ENCODE measurements at regions not wholly inside any gene's neighbourhood (a gene's known extent, or its start where the extent isn't known, plus 50 kb on each side); places are given as distances from the start of the nearest gene placed in this dataset.
"Not testable (repeated sequence)": the region's sequence is repeated elsewhere in the genome, so short reads cannot be mapped to it uniquely, and the experiment has no call there.

DNA sequence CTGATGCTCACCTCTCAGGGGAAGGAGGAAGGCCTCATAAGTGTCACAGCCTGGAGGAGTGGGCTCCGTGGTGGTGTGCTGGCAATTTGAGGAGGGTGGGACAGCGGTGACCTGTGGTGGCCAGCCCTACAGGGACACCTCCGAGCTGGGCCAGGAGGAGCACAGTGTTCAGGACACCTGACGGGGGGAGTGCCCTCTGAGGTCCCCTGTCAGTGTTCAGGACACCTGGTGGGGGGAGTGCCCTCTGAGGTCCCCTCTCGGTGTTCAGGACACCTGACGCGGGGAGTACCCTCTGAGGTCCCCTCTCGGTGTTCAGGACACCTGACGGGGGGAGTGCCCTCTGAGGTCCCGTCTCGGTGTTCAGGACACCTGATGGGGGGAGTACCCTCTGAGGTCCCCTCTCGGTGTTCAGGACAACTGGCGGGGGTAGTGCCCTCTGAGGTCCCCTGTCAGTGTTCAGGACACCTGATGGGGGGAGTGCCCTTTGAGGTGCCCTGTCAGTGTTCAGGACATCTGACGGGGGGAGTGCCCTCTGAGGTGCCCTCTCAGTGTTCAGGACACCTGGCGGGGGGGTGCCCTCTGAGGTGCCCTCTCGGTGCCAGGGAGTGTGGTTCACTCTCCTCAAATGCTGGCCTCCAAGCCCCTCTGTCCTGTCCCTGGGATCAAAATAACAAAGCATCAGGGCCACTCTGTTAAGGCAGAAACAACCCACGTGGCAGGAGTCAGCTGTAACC, 73.4 kb upstream of the ZNF469 start:
- no peak for DNase-seq

DNA sequence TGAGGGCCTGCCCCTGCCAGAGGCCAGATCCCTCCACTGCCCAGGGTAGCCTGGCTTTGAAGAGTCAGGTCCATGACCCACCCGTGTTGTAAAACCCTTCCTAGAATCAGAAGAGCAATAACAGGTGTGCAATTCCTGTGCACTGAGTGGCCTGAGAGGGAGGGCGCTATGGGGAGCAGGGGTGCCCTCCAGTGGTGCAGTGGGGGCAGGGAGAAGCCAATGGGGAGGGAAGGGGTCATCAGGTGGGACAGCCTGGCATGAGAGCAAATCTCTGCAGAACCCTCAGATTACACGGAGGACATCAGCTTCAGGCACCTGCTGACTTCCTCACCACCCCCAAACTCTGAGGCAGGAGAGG, 72.9 kb upstream of the ZNF469 start:
- no peak for DNase-seq

DNA sequence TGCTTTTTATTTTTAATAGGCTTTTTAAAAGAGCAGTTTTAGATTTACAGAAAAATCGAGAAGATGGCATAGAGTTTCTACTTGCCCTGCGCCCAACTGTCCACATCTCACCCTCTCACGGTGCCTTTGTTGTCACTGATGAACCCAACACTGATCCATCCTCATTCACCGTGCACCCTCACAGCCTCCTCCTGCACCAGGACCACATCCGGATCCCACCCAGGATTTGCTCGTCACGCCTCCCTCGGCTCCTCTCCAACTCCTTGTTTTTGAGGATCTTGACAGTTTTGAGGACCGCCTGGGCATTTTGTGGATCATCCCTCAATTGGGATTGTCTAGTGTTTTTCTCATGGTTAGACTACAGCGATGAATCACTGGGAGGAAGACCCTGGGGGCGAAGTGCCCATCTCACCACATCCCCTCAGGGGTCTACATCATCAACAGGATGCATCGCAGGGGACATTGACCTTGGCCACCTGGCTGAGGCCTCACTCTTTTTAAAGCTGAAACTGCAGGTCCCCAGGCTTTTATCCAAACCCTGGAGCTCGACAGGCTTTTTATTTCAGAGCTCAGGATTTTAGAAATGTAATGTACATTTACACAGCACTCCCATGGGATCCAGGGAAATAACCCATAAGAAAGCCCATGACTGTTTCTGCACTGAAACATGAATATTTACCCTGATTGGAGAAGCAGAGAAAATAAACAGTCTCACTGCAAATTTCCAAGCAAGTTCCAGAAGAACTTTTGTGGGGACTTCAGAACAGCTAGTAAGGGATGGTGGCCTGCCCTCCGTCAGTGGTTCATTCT, 71.8 kb upstream of the ZNF469 start:
- DNase-seq, result no peak

DNA sequence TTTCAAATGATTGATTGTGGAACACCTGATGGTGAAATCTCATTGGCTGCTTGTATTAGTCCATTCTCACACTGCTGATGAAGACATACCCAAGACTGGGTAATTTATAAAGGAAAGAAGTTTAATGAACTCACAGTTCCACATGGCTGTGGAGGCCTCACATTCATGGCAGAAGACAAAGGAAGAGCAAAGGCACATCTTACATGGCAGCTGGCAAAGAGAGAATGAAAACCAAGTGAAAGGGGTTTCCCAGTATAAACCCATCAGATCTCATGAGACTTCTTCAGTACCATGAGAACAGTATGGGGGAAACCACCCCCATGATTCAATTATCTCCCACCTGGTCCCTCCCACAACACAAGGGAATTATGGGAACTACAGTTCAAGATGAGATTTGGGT, 70.9 kb upstream of the ZNF469 start:
- not testable (repeated sequence) for DNase-seq

DNA sequence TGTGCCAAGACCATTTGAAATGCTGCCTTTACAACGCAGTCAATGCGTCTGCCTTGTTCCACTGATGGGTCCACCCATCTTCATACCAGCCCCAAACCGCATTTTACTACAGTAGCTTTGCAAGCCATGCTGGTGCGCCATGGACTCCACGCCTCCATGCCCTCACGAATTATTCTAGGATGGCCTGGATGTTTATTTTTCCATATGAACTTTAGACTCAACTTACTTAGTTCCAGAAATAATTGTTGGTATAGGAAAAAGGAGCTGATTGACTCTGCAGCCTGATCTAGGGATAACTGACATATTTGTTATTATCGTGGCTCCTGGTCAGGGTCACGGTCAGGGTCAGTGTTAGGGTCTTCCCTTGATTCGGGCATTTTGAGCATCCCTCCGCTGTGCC, 70.0 kb upstream of the ZNF469 start:
- no peak for DNase-seq

DNA sequence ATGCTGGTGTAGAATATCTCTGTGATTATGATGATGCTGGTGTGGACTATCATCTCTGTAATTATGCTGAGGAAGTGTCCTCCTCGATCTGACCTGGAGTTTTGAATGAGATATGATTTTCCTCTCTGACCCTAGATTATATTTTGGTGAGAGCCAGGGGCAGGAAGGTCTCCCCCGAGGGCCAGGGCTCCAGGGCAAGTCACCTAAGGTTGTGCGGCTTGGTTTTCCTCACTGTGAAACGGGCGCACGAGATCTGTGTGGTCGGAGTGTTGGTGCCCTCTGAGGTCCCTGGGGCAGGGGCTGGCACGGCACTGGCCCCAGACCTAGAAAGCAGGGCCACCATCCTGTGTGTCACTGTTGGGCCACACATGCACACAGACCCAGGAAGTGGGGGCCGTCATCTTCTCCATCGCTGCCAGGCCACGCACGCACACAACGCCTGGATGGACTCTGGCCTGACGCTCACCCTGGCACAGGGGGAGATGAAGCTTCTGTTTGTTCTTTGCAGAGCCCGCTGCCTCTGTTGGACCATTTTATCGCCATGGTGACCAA, 67.7 kb upstream of the ZNF469 start:
- DNase-seq, result no peak

DNA sequence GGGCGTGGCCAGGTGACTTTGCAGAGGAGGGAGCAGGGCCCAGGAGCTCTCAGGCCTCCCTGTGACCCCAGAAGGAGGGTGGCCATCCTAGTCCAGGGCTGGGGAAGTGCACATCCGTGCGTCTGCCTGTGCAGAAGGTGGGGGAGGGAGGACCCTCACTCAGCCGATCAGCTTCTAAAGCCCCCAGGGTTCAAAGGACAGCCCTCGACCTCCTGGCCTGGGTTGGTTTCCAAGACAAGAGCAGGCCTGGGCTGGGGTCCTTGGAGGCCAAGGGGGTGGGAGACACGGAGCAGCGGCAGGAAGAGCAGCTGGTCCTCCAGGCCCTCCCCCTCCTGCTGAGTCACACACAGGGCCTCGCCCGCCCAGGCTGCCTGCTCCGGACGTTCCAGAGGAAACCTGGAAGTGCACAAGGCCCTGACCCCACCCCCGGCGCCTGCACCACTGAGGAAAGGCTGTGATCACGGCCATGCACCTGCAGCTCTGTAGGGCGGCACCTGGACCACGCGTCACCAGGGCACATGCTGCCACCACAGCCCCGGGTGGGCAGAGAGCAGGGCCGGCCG, 67.1 kb upstream of the ZNF469 start:
- DNase-seq, result no peak

DNA sequence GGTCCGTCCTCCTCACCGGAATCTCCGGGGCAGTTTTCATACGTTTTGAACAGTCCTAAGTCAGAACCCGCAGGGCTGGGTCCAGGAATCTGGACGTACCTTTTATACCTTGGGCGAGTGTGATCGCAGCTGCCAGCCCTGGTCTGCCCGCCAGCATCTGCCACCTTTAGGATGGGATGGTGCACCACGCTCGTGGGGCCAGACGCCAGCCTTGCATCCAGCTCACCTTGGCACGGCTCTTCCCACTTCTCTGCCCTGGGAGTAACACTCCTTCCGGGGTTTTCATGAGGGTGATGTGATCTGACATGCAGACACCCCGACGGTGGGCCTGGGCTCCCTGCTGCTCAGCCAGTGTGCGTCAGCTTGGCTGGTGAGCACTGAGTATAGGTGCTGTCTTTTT, 66.6 kb upstream of the ZNF469 start:
- DNase-seq, result no peak

DNA sequence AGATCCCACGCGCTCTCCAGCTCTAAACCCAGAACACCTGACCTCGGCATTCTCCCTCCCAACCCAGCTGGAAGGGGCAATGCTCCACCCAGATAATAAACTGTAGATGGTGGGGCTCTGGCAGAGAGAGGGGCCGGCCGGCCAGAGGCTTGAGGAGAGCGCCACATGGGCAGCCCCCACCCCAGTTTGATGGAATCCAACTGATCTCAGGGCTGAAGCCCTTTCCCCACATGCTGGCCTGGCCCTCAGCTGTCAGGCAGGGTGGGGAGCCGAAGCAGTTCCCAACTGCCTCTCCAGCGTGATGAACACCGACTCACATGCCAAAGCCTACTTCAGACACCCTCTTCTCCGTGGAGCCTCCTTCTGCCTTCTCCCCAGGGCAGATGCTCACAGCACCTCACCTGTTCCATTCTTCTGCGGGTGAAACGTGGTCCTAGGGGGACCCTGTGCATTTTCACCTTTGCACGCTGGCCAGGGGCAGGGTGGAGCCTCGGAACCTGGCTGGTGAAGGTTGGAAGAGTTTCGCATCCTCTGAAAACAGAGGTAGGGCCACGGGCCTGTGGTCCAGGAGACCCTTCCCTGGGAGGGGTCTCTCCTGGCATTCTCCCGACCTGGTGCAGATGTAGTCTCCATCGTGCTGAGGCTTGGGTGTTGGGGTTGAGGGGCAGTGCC, 65.7 kb upstream of the ZNF469 start:
- no peak for DNase-seq

DNA sequence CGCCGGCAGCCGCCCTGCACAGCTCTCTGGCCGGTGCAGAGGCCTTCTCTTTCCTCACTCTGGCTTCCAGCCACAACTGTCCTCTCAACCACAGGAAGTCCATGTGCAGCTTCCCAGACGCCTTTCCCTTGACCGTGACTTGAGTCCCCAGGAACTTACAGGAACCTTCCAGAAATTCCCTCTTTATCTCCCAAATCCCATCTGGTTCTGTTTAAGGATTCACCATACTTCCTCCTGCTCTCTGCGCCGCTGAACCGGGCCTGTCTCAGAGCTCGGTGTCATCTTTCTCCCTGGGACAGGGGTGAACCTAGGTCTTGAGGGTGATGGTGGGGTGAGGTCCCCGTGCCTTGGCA, 65.2 kb upstream of the ZNF469 start:
- no peak for DNase-seq

DNA sequence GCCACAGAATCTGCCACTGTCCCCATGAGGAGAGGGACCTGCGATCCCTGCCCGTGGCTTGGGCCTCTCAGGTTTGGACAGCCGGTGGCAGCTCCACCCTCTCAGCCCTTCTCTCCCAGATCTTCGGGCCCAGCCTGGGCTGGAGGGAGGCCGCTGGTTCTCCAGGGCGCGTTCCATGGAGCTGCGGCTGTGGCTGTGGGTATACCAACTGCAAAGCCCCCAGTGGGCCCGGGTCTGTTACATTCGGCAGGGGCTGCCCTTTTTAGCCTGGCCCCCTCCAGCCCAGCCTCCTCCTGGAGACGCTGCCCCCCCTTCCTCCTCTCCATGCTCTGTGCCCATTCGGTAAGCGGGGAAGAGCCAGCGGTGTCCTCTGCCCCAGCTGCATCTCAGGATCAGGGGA, 64.7 kb upstream of the ZNF469 start:
- DNase-seq, result no peak

DNA sequence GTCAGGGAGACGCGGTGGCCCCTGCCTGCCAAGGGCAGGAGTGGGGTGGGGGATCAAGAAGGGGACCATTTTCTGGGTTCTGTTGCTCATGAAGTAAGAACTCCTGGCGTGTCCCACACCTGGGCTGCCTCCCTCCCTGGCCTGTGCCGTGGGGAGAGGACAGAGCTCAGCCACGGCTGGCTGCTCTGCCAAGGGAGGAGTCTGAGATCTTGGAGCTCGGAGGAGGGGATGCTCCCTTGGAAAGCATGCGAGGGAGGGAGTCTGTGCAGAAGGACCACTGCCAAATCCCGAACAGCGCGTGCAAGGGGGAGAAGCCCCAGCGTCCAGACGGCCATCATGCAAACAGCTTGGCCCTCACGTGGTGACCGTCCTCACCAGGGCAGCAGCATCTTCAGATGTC, 64.2 kb upstream of the ZNF469 start:
- no peak for DNase-seq

DNA sequence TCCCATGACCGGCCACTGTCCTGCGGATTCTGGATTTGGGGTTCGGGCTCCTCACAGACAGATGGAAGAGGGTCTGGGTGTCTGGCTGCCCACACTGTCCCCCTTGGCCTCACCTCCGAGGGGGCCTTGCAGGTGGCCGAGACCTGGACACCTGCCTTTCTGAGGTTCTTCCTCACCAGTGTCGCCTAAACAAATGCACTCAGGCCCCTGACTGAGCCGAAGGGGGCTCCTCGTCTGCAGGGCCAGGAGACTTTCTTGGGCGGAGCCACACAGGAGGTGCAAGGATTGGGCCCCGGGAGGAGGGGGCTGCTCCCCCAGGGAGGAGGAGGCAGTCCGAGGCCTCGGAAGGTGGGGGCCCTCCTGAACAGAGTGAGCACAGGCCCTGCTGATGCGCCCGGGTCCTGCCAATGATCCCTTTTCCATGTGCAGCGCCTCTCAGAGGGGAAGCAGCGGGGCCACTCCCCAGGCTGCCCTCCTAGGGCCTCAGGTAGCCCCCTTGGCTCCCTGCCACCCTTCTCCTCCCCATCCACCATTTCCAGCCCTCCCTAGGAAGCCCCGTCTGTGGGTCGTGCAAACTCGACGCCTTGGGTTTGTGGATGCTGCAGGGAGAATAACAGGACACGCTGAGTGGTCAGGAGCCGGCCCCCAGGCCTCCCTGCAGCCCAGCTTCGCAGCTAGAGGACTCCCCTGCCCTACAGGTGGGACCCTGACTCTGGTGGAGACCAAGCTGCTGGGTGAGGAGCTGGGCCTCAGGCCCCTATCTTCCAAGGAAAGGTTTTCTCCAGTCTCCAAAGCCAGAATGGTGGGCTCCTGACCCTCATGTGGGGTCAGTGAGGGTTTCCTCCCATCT, 63.4 kb upstream of the ZNF469 start:
- DNase-seq, result no peak

DNA sequence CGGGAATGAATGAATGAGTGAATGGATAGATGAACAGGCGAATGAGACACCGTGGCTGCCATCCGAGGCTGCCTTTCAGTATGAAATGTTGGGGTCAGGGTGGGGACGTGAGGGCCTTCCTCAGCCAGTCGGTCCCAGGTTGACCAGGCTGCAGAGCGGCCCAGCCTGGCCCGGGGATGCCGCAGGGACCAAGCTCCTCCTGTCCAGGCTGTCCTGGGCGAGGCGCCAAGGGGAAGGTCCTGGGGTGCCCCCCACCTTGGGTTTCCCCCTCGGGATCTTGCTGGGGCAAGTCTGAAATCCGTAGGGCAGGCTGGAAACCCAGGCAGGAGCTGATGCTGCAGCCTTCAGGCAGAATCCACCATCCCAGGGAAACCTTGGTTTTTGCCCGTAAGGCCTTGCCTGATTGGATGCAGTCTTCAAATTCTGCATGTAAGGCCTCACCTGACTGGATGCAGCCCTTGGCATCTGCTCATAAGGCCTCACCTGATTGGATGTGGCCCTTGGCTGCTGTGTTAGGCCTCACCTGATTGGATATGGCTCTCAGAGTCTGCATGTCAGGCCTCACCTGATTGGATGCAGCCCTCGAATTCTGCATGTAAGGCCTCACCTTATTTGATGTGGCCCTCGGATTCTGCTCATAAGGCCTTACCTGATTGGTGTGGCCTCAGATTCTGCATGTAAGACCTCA, 61.7 kb upstream of the ZNF469 start:
- DNase-seq, result no peak

DNA sequence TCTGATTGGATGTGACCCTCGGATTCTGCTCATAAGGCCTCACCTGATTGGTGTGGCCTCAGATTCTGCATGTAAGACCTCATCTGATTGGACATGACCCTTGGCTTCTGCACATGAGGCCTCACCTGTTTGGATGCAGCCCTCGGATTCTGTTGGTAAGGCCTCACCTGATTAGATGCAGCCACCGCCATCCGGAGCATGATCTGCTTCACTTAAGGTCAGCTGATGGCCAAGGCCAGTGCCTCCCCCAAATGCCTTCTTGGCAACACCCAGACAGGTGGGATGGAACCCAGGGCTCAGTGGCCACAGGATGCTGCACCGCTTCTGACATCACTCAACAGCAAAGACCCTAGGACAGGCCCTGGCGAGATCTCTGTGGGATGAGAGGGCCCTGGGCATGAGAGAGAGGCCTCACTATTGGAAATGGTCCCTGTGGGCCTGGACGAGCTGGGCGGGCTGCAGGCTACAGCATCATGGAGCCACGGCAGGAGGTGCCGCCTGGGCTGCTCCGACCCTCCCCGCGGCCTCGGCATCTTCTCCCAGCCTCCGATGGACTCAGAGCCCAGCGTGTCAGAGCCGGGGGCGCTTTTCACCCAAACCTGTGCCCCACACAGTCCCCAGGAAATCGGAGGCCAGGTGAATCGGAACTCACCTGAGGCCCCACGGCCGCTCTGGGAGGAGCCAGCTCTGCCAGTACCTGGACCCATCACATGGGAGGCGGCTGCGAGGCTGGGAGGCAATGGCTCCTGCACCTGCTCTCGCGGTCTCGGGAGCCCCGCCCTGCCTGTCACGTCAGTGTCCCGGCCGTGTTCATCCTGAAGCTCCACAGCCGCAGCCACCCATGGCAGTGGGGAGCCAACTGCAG, 60.9 kb upstream of the ZNF469 start:
- no peak for DNase-seq

DNA sequence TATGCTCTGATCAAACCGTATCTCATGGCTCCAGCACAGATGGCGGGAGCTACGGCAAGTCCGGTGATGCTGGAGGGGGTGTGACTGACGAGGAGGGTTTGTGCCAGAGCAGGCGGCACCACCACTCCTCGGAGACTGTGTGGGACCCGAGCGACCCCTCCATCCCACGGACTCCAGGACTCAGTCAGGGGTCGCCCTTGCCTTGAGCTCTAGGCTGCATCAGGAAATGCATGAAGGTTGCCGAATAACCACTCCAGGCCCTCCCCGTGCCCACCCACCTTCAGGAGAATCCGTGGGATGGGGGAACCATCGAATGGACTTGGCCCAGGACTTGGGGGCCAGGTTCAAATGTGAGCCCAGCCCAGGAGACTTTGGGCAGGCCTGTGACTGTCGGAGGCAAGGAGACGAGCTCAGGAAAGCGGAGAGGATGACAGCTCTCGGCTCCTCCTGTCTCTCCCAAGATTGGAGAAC, 60.2 kb upstream of the ZNF469 start:
- DNase-seq, result no peak

DNA sequence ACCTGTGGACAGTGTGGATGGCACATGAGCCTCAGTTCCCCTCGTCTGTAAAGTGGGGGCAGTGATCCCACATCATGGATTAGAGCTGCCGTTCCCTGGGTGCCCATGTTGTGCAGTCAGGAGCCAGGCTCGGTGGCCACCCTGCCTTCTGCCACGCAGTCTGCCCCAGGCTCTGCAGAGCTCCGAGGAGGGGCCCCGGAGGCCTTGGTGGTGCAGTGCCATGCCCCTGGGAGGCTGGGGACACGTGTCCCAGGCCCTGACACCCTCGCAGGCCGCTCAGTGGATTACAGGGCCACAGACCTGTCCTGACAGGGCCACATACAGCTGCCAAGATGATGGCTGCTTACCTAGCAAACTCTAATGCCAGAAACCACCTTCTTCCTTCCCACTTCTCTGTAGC, 59.7 kb upstream of the ZNF469 start:
- DNase-seq, result no peak

DNA sequence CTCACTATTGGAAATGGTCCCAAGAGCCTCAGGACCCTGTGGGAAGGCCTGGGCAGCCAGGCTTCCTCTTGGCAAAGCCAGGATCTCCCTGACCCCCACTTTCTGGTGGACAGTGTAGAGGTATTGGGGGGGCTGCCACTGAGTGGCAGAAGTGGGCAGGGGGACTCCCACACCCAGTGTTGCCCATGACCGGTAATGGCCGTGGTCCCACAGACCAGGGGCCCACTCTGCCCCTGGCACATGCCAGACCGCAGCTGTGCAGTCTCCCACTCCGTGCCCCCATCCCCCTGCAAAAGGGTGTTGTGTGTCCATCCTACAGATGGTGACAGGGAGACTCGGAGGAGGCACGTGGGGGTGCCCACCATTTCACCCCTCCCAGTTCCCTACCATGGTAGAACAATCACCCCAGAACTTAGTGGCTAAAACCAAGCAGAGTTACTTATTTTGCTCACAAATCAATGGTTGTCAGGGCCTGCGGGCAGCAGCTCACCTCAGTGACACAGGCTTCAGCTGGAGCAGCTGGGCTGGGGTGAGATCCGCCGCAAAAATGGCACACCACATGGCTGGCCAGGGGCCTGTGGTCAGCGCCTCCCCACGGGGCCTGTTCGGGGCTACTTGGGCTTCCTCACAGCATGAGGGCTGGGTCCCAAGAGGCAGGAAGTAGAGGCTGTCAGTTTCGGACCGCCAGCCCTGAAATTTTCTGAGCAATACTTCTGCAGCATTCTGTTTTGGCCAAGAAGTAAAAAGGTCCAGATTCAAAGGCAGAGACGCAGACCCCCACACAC, 59.0 kb upstream of the ZNF469 start:
- no peak for DNase-seq

DNA sequence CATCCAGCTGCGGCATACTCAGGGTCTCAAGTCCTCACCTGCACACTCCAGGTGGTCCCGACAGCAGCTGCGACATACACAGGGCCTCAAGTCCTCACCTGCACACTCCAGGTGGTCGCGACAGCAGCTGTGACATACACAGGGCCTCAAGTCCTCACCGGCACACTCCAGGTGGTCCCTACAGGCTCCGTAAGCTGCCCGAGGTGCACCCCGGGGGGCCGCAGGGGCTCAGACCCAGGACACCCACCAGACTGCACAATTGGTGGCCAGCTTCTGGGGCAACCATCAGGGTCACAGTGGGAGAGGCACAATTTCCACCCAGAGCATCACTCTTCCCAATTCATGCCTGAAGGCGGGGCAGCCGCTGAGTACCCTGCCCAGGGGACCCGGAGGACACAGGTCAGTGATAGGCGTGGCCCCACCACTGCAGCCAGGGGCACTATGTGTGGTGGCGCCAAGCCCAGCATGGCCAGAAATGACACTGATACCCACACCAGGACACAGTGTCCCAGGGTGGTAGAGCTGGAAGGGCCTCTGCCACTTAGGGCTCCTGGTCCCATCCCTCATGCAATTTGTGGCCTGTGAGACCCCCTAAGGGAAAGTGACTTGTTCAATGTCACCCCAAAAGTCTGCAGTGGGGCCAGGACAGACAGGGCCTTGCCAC, 57.5 kb upstream of the ZNF469 start:
- no peak for DNase-seq

All from CD4-positive, alpha-beta T cell treated with Interleukin-1 beta for 1 hour (primary cell).